ENCODE measurements at regions not wholly inside any gene's neighbourhood (a gene's known extent, or its start where the extent isn't known, plus 50 kb on each side); places are given as distances from the start of the nearest gene placed in this dataset.

DNA sequence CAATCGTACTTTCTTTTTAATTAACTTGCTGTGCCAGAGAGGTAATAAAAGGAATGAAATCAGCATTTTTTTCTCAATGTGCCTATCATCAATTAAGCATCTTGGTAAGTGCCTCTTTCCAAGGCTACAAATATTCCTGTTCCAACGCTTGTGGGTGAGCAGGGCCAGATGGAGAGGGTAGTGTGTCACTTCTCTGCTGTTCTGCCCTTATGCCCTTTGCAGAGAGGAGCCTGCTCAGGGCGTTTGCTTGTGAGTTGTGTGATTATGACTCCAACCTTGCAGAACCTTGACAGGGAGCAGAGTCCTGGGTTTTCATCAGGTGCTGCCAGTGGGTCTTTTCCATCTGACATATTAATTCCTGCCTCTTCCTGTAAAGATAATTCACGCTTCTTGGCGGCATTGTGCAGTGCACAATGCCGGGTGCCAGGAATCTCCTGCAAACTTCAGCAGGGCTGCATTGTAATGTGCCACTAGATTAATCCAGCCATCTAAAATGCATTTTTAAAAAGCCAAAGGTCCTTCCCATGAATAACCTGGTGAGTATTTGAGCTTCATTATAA is 234.4 kb downstream of the ARHGAP12 start:
- peaks cover 23% of the 10 kb centered on the region for H3K4me1 ChIP-seq (ENCODE audit: control insufficient read depth, insufficient read depth, low read length)
- no peak overlapping the region for H3K9ac ChIP-seq (ENCODE audit: low read length)
- H3K36me3 ChIP-seq (ENCODE audit: control insufficient read depth, insufficient read depth, low read length) = no peaks in the 10 kb centered on the region
- no peaks in the 10 kb centered on the region for H3K27me3 ChIP-seq (ENCODE audit: control insufficient read depth, insufficient read depth, low read length)
- H3K27ac ChIP-seq (ENCODE audit: low read depth, low read length) = peak overlapping the region; percentile 6
- H3K4me3 ChIP-seq (ENCODE audit: low read length) = no peak overlapping the region

GRCh38 chr10:31693491-31693890 is 235.1 kb downstream of the ARHGAP12 start:
- Histone ChIP-seq H3K36me3 (ENCODE audit: control insufficient read depth, insufficient read depth, low read length) (no peaks in the 10 kb centered on the region), H3K27me3 (ENCODE audit: control insufficient read depth, insufficient read depth, low read length) (no peaks in the 10 kb centered on the region), H3K4me1 (ENCODE audit: control insufficient read depth, insufficient read depth, low read length) (peaks cover 20% of the 10 kb centered on the region), H3K27ac (ENCODE audit: low read depth, low read length) (no peak overlapping the region), H3K4me3 (ENCODE audit: low read length) (no peak overlapping the region), H3K9ac (ENCODE audit: low read length) (no peak overlapping the region)

- H3K27ac ChIP-seq (ENCODE audit: low read depth, low read length) = no peak overlapping the region
- H3K4me1 ChIP-seq (ENCODE audit: control insufficient read depth, insufficient read depth, low read length) = no peaks in the 10 kb centered on the region
- no peaks in the 10 kb centered on the region for H3K27me3 ChIP-seq (ENCODE audit: control insufficient read depth, insufficient read depth, low read length)
- no peak overlapping the region for H3K9ac ChIP-seq (ENCODE audit: low read length)
- H3K4me3 ChIP-seq (ENCODE audit: low read length) = no peak overlapping the region
- no peaks in the 10 kb centered on the region for H3K36me3 ChIP-seq (ENCODE audit: control insufficient read depth, insufficient read depth, low read length)
Observed at GRCh38 chr10:31689233-31689632, 239.4 kb downstream of the ARHGAP12 start.

DNA sequence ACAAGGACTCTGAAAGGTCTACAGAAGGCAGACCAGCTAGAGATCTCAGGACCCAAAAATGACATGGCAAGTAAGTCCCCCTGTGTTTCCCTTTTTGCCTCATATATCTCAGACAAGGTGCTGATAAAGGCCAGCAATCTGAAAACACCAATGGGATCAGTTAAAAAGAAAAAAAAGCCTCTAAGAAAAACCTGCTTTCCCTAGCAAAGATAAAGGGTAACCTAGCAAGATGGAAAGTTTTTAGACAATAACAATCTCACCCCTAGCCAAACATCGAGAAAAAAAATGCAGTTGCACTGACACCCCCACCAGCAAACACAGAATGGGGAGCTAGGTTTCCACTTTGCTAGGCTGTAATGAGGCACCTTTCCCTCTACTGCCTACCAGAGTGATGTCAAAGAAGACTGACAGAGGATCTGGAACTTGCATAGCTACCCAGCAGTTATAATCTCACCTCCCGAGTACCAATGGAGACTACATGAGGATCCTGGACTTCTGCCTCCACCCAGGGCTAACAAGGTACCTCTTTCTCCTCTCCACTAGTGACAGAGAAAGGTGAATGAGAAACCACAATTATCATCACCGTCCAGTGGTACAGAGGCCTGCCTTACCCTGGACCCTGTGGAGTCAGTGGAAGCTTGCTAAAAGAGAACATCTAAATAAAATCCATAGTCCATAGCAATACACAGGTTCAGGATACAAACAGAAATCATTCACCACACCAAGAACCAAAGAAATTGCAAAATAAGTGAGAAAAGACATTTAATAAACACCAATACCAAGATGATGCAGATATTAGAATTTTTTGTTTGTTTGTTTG is 240.8 kb downstream of the ARHGAP12 start:
- Histone ChIP-seq H3K4me3 (ENCODE audit: low read length) (no peak overlapping the region), H3K36me3 (ENCODE audit: control insufficient read depth, insufficient read depth, low read length) (no peaks in the 10 kb centered on the region), H3K4me1 (ENCODE audit: control insufficient read depth, insufficient read depth, low read length) (no peaks in the 10 kb centered on the region), H3K27ac (ENCODE audit: low read depth, low read length) (no peak overlapping the region), H3K9ac (ENCODE audit: low read length) (no peak overlapping the region), H3K27me3 (ENCODE audit: control insufficient read depth, insufficient read depth, low read length) (no peaks in the 10 kb centered on the region)

- no peaks in the 10 kb centered on the region for H3K36me3 ChIP-seq (ENCODE audit: control insufficient read depth, insufficient read depth, low read length)
- no peaks in the 10 kb centered on the region for H3K4me1 ChIP-seq (ENCODE audit: control insufficient read depth, insufficient read depth, low read length)
- H3K9ac ChIP-seq (ENCODE audit: low read length) = no peak overlapping the region
Observed at GRCh38 chr10:31686599-31686998, 242.0 kb downstream of the ARHGAP12 start.

DNA sequence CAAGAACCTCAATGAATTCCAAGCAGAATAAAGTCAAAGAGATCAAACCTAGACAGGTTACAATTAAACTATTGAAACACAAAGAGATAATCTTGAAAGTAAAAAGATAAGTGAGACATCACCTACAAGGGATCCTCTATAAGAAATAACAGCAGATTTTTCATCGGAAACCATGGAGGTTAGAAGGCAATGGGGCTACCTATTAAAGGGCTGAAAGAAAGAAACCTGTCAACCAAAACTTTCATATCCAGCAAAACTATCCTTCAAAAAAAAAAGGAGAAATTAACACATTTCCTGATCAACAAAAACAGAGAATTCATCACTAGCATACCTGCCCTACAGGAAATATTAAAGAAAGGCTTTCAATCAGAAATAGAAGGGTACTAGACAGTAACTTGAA is 244.9 kb downstream of the ARHGAP12 start:
- Histone ChIP-seq H3K36me3 (ENCODE audit: control insufficient read depth, insufficient read depth, low read length) (no peaks in the 10 kb centered on the region), H3K9ac (ENCODE audit: low read length) (no peak overlapping the region), H3K27me3 (ENCODE audit: control insufficient read depth, insufficient read depth, low read length) (no peaks in the 10 kb centered on the region), H3K4me3 (ENCODE audit: low read length) (no peak overlapping the region), H3K27ac (ENCODE audit: low read depth, low read length) (no peak overlapping the region), H3K4me1 (ENCODE audit: control insufficient read depth, insufficient read depth, low read length) (no peaks in the 10 kb centered on the region)

More at GRCh38 chr10:31686599-31686998, 242.0 kb downstream of the ARHGAP12 start:
- Histone ChIP-seq H3K27me3 (ENCODE audit: control insufficient read depth, insufficient read depth, low read length) (no peaks in the 10 kb centered on the region), H3K27ac (ENCODE audit: low read depth, low read length) (no peak overlapping the region), H3K4me3 (ENCODE audit: low read length) (no peak overlapping the region)

- Histone ChIP-seq H3K27me3 (ENCODE audit: control insufficient read depth, insufficient read depth, low read length) (no peaks in the 10 kb centered on the region), H3K4me1 (ENCODE audit: control insufficient read depth, insufficient read depth, low read length) (peaks cover 8% of the 10 kb centered on the region), H3K4me3 (ENCODE audit: low read length) (no peak overlapping the region), H3K27ac (ENCODE audit: low read depth, low read length) (no peak overlapping the region), H3K36me3 (ENCODE audit: control insufficient read depth, insufficient read depth, low read length) (no peaks in the 10 kb centered on the region), H3K9ac (ENCODE audit: low read length) (no peak overlapping the region)
Observed at GRCh38 chr10:31679936-31680335, 248.7 kb downstream of the ARHGAP12 start.

DNA sequence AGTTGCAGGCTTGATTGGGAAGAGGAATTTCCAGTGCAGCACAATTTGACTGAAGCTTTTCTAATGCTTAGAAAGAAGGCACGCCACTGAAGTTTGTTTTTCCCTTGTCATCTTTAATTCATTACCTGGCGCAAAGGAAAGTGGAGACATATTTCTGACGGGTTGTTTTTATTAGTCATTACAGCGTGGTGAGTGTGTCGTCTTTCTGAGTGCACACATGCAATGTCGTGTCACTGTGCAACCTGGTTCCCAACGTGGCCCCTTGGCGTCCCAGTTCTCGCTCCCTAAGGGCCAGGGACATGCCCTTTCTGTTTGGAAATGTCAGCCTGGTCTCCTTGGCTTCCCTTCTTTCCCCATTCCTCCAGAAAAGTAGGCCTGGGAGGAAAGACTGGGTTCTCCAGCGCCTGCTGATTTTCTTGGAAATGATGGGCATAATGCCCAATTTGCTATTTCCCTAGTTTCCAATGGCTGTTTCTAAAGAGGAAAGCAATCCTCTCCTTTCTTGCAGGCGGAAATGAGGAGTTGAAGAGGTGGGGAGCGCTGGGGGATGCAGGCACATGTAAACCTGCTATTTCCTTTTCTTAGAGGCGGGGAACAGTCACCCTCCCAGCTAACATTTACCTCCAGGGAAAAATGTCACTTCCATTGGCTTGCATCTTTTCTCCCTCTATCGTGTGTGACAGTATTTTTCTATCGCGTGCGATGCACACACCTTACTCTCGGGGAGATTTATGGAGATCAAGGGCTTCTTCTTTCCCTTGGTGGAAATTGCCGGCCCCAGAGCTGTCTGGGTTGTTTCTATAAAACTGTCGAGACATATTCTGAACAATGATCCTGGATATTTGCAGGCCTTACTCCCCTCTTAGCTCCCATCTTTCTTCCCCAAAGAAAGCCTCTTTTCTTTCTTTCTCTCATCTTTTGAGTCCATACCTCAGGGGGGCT is 249.8 kb downstream of the ARHGAP12 start:
- no peak overlapping the region for H3K4me3 ChIP-seq (ENCODE audit: low read length)
- peaks cover 8% of the 10 kb centered on the region for H3K4me1 ChIP-seq (ENCODE audit: control insufficient read depth, insufficient read depth, low read length)
- H3K27ac ChIP-seq (ENCODE audit: low read depth, low read length) = peak overlapping the region; percentile 19
- H3K36me3 ChIP-seq (ENCODE audit: control insufficient read depth, insufficient read depth, low read length) = no peaks in the 10 kb centered on the region
- no peaks in the 10 kb centered on the region for H3K27me3 ChIP-seq (ENCODE audit: control insufficient read depth, insufficient read depth, low read length)
- H3K9ac ChIP-seq (ENCODE audit: low read length) = no peak overlapping the region

GRCh38 chr10:31678139-31678536 is 250.5 kb downstream of the ARHGAP12 start:
- Histone ChIP-seq H3K9ac (ENCODE audit: low read length) (no peak overlapping the region), H3K27ac (ENCODE audit: low read depth, low read length) (peak overlapping the region; percentile 19), H3K4me1 (ENCODE audit: control insufficient read depth, insufficient read depth, low read length) (peaks cover 8% of the 10 kb centered on the region), H3K36me3 (ENCODE audit: control insufficient read depth, insufficient read depth, low read length) (no peaks in the 10 kb centered on the region), H3K4me3 (ENCODE audit: low read length) (no peak overlapping the region), H3K27me3 (ENCODE audit: control insufficient read depth, insufficient read depth, low read length) (no peaks in the 10 kb centered on the region)

- no peaks in the 10 kb centered on the region for H3K27me3 ChIP-seq (ENCODE audit: control insufficient read depth, insufficient read depth, low read length)
- no peaks in the 10 kb centered on the region for H3K36me3 ChIP-seq (ENCODE audit: control insufficient read depth, insufficient read depth, low read length)
- H3K9ac ChIP-seq (ENCODE audit: low read length) = no peak overlapping the region
- no peak overlapping the region for H3K4me3 ChIP-seq (ENCODE audit: low read length)
- H3K27ac ChIP-seq (ENCODE audit: low read depth, low read length) = no peak overlapping the region
- H3K4me1 ChIP-seq (ENCODE audit: control insufficient read depth, insufficient read depth, low read length) = peaks cover 8% of the 10 kb centered on the region
Observed at GRCh38 chr10:31677195-31678138, 251.2 kb downstream of the ARHGAP12 start.

DNA sequence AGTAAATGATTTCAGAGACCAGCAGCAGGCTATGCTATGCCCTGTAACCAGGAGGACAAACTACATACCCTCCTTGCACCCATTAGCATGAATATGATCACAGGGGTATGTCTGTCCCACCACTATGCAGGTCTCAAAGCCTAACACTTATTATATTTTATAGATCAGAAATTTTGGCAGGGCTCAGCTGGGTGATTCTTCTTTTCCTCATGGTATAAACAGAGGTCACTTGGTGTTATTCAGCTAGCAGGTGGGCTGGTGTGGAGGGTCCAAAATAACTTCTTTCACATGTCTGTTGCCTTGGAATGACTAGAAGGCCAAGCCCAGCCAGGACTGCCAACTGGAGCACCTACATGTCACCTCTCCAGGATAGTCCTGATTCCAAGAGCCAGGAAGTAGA is 252.9 kb downstream of the ARHGAP12 start:
- H3K36me3 ChIP-seq (ENCODE audit: control insufficient read depth, insufficient read depth, low read length) = no peaks in the 10 kb centered on the region
- no peak overlapping the region for H3K27ac ChIP-seq (ENCODE audit: low read depth, low read length)
- H3K4me1 ChIP-seq (ENCODE audit: control insufficient read depth, insufficient read depth, low read length) = peaks cover 8% of the 10 kb centered on the region
- H3K4me3 ChIP-seq (ENCODE audit: low read length) = no peak overlapping the region
- H3K9ac ChIP-seq (ENCODE audit: low read length) = no peak overlapping the region
- H3K27me3 ChIP-seq (ENCODE audit: control insufficient read depth, insufficient read depth, low read length) = no peaks in the 10 kb centered on the region

Data from rectal smooth muscle tissue (tissue), 1 donor.